Putamen (tissue), 1 donor: ENCODE measurements at regions not wholly inside any gene's neighbourhood (a gene's known extent, or its start where the extent isn't known, plus 50 kb on each side); places are given as distances from the start of the nearest gene placed in this dataset.

Source experiments
- DNase-seq: peaks from one replicate; pipeline ENCODE4 v3.0.0-alpha.2; 2016; ENCODE audit warnings: low spot score

- DNase-seq, result no peak
Observed at GRCh38 chr2:195498176-195498575, 158.8 kb upstream of the SLC39A10 start.

GRCh38 chr2:195496991-195497390 is 160.0 kb upstream of the SLC39A10 start:
- no peak for DNase-seq

- no peak for DNase-seq
Observed at GRCh38 chr2:195495966-195496365, 161.1 kb upstream of the SLC39A10 start.

- no peak for DNase-seq
Observed at GRCh38 chr2:195495351-195495750, 161.7 kb upstream of the SLC39A10 start.

- DNase-seq, result no peak
Observed at GRCh38 chr2:195494451-195494850, 162.6 kb upstream of the SLC39A10 start.

GRCh38 chr2:195493416-195493815 is 163.6 kb upstream of the SLC39A10 start:
- no peak for DNase-seq

- DNase-seq, result no peak
Observed at GRCh38 chr2:195490319-195490718, 166.7 kb upstream of the SLC39A10 start.

- no peak for DNase-seq
Observed at GRCh38 chr2:195489101-195489500, 167.9 kb upstream of the SLC39A10 start.

- DNase-seq, result no peak
Observed at GRCh38 chr2:195488567-195488966, 168.5 kb upstream of the SLC39A10 start.

GRCh38 chr2:195486987-195487644 is 169.9 kb upstream of the SLC39A10 start:
- DNase-seq, result peak; percentile 75

GRCh38 chr2:195486520-195486919 is 170.5 kb upstream of the SLC39A10 start:
- DNase-seq, result no peak

- DNase-seq, result no peak
Observed at GRCh38 chr2:195482010-195482409, 175.0 kb upstream of the SLC39A10 start.

- no peak for DNase-seq
Observed at GRCh38 chr2:195480121-195480520, 176.9 kb upstream of the SLC39A10 start.

- DNase-seq, result no peak
Observed at GRCh38 chr2:195479407-195479806, 177.6 kb upstream of the SLC39A10 start.

- no peak for DNase-seq
Observed at GRCh38 chr2:195477996-195478382, 179.0 kb upstream of the SLC39A10 start.

GRCh38 chr2:195477248-195477995 is 179.6 kb upstream of the SLC39A10 start:
- no peak for DNase-seq

- DNase-seq, result no peak
Observed at GRCh38 chr2:195475336-195475735, 181.7 kb upstream of the SLC39A10 start.

GRCh38 chr2:195473862-195474261 is 183.2 kb upstream of the SLC39A10 start:
- no peak for DNase-seq

- no peak for DNase-seq
Observed at GRCh38 chr2:195472501-195473234, 184.4 kb upstream of the SLC39A10 start.

GRCh38 chr2:195471807-195472206 is 185.2 kb upstream of the SLC39A10 start:
- DNase-seq, result no peak

GRCh38 chr2:195471163-195471562 is 185.9 kb upstream of the SLC39A10 start:
- DNase-seq, result no peak

- no peak for DNase-seq
Observed at GRCh38 chr2:195470622-195471021, 186.4 kb upstream of the SLC39A10 start.

GRCh38 chr2:195468771-195469170 is 188.3 kb upstream of the SLC39A10 start:
- DNase-seq, result no peak
